Adrenal gland (tissue), 5 donors: ENCODE measurements at regions not wholly inside any gene's neighbourhood (a gene's known extent, or its start where the extent isn't known, plus 50 kb on each side); places are given as distances from the start of the nearest gene placed in this dataset.

Source experiments
- POLR2A ChIP-seq, 2 donors: fragments of 450-650 bp; IDR thresholded peaks; one replicate each; pipeline ENCODE4 v1.6.1; 2017; ENCODE audit warnings: antibody characterized with exemption in 2 of 2, mild to moderate bottlenecking in 2 of 2, moderate library complexity in 1 of 2
- TF ChIP-seq, protein P1 (sequence below), 6 experiments: fragments of 450-650 bp in 4 of 6; fragments of 200-600 bp in 2 of 6; sonication (generic) in 1 of 6; IDR thresholded peaks; 1 replicate in 5 of 6; 2 replicates in 1 of 6; pipeline versions ENCODE4 v1.5.1 to v1.8.0; 2016 to 2021; ENCODE audit warnings: antibody characterized with exemption in 6 of 6, mild to moderate bottlenecking in 2 of 6, moderate library complexity in 1 of 6
- donor health status: DM: no; HTN: no; CAD: no.

DNA sequence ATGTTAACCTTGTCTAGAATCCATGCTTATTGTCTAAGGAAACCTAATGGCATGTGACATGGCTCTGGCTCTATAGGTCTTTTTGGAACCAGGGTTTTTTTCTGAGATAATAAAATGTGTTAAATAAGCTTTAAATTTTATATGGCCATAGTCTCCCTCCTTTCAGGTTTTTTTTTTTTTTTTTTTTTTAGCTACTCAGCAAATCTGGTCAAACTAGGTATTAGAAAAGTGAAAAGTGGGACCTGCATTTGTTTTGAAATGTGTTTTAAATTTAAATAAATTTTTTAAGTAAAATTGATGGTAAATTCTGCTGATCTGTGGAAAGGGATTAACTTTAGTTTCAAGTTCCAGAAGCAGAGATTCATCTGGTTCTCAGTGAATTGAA is 52.1 kb upstream of the NANOGP8 start:
- TF ChIP-seq, protein P1, sequence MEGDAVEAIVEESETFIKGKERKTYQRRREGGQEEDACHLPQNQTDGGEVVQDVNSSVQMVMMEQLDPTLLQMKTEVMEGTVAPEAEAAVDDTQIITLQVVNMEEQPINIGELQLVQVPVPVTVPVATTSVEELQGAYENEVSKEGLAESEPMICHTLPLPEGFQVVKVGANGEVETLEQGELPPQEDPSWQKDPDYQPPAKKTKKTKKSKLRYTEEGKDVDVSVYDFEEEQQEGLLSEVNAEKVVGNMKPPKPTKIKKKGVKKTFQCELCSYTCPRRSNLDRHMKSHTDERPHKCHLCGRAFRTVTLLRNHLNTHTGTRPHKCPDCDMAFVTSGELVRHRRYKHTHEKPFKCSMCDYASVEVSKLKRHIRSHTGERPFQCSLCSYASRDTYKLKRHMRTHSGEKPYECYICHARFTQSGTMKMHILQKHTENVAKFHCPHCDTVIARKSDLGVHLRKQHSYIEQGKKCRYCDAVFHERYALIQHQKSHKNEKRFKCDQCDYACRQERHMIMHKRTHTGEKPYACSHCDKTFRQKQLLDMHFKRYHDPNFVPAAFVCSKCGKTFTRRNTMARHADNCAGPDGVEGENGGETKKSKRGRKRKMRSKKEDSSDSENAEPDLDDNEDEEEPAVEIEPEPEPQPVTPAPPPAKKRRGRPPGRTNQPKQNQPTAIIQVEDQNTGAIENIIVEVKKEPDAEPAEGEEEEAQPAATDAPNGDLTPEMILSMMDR (IDR thresholded peaks at IDR 0.05): no peak
- no peak for TF ChIP-seq POLR2A (IDR thresholded peaks at IDR 0.05)
